ENCODE measurements at regions not wholly inside any gene's neighbourhood (a gene's known extent, or its start where the extent isn't known, plus 50 kb on each side); places are given as distances from the start of the nearest gene placed in this dataset.

DNA sequence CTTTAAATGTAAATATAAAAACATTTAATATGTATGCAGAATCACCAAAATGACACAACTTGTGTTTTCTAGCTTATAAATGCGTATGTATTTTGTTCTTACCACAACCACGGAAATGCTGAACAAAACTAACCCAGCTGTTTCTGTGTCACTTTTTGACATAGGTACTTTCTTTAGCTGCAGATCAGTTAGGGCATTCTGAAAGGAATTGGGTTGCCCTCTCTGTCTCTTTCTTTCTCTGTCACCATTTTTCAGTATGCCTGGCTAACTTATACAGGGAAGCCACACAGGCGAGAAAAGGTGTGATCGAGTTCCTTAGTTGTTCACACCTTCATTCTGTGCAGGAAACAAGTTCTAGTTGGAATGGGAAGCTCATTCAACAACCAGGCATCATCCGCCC, 72.6 kb upstream of the ARGLU1 start (continued):
- TF ChIP-seq, protein P1, sequence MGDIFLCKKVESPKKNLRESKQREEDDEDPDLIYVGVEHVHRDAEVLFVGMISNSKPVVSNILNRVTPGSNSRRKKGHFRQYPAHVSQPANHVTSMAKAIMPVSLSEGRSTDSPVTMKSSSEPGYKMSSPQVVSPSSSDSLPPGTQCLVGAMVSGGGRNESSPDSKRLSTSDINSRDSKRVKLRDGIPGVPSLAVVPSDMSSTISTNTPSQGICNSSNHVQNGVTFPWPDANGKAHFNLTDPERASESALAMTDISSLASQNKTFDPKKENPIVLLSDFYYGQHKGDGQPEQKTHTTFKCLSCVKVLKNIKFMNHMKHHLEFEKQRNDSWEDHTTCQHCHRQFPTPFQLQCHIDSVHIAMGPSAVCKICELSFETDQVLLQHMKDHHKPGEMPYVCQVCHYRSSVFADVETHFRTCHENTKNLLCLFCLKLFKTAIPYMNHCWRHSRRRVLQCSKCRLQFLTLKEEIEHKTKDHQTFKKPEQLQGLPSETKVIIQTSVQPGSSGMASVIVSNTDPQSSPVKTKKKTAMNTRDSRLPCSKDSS (IDR thresholded peaks at IDR 0.05; ENCODE audit: low read depth, partially characterized antibody): no peak
- no peak for TF ChIP-seq SAP30 (IDR thresholded peaks at IDR 0.05; ENCODE audit: borderline replicate concordance, insufficient read depth, low read depth, low read length, poor library complexity, severe bottlenecking)
- TF ChIP-seq MTA3 (IDR thresholded peaks at IDR 0.05; ENCODE audit: borderline replicate concordance): no peak

DNA sequence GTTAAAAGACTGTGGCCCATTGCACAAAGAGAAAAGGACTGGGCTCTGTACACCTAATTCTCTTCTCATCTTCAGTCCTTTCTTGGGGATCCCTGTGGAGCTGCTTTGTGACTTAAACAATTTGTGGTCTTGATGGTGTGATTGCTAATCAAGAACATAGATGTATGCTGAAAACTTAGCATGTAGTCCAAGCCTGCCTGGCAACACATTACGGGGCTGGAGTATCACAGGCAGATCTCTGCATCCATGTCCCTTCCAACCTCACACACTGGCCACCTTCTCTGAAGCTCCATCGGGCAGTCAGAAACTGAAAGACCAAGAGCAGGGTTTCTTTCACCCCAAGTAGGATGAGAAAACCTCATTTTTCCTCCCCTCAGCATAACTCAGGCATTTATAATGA, 69.6 kb upstream of the ARGLU1 start:
- 6% methylated on average over 2 of the region's 2 CpGs for WGBS (ENCODE audit: insufficient coverage, low coverage, missing lambda C conversion rate)

More for the DNA sequence above, 69.6 kb upstream of the ARGLU1 start:
- H4K20me1 ChIP-seq (replicated peaks; ENCODE audit: control insufficient read depth, insufficient read depth, low read length): no peaks in the 10 kb centered on the region
- no TSS peak for BruUV-seq (replicated peaks)
- POLR2A ChIA-PET: interaction anchor here (1.2 kb wide), 1 partner anchor 28 kb away, joined by 3 read pairs; no protein-coding TSS in a partner anchor
- H3K27me3 ChIP-seq (ENCODE audit: control insufficient read depth in 2 of 2, insufficient read depth in 2 of 2, low read length in 2 of 2): no peaks in the 10 kb centered on the region; a peak in 1 of 5 replicates
- DNase-seq (ENCODE audit: extremely low read depth in 1 of 4, low spot score in 3 of 4) (no peak), ATAC-seq (no peak), FAIRE-seq (no peak)
- no peaks in the 10 kb centered on the region for H3K9me1 ChIP-seq (ENCODE audit: control insufficient read depth, insufficient read depth, low read length)
- H3K9me3 ChIP-seq (replicated peaks; ENCODE audit: control insufficient read depth, insufficient read depth, low read depth, low read length): no peaks in the 10 kb centered on the region
- H3K27ac ChIP-seq (ENCODE audit: extremely low read depth, low read depth, low read length): no peak overlapping the region
- H3K4me1 ChIP-seq (replicated peaks in 1 of 2; ENCODE audit: control insufficient read depth in 2 of 2, insufficient read depth in 2 of 2, low read length in 2 of 2): no peaks in the 10 kb centered on the region
- H3K4me3 ChIP-seq: no peak overlapping the region
- H3K4me2 ChIP-seq (ENCODE audit: insufficient read depth, low read length): no peak overlapping the region
- no peak overlapping the region for H2AFZ ChIP-seq (ENCODE audit: low read depth, low read length)
- intact Hi-C loops (cut with micrococcal nuclease): no loop called here
- no peaks in the 10 kb centered on the region for H3K36me3 ChIP-seq (ENCODE audit: control insufficient read depth, insufficient read depth, low read length)
- in situ Hi-C loops (cut with MboI): no loop called here
- H3K79me2 ChIP-seq (ENCODE audit: control insufficient read depth, insufficient read depth, low read length): no peaks in the 10 kb centered on the region
- CTCF ChIA-PET (ENCODE audit: low intra/inter-chr PET ratio): no interaction called here
- no peak overlapping the region for H3K9ac ChIP-seq (ENCODE audit: insufficient read depth in 1 of 2, low read depth in 2 of 2, low read length in 2 of 2)
- TF ChIP-seq OTX1 (CRISPR knock-in tag; IDR thresholded peaks at IDR 0.05) (no peak), RFX5 (IDR thresholded peaks at IDR 0.05; ENCODE audit: low read depth, low read length) (peak; percentile 53; the same call in 1 of the 2 replicates), LARP7 (IDR thresholded peaks at IDR 0.05) (no peak), LCOR (CRISPR knock-in tag; IDR thresholded peaks at IDR 0.05) (no peak), SMARCB1 (IDR thresholded peaks at IDR 0.05; ENCODE audit: insufficient read length, low read depth) (no peak), RB1 (IDR thresholded peaks at IDR 0.05; ENCODE audit: low read depth) (no peak)
- TF ChIP-seq, protein P2, sequence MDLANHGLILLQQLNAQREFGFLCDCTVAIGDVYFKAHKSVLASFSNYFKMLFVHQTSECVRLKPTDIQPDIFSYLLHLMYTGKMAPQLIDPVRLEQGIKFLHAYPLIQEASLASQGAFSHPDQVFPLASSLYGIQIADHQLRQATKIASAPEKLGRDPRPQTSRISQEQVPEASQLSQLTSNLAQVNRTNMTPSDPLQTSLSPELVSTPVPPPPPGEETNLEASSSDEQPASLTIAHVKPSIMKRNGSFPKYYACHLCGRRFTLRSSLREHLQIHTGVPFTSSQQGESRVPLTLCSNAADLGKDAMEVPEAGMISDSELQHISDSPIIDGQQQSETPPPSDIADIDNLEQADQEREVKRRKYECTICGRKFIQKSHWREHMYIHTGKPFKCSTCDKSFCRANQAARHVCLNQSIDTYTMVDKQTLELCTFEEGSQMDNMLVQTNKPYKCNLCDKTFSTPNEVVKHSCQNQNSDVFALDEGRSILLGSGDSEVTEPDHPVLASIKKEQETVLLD (IDR thresholded peaks at IDR 0.05): no peak
- TF ChIP-seq, protein P3, sequence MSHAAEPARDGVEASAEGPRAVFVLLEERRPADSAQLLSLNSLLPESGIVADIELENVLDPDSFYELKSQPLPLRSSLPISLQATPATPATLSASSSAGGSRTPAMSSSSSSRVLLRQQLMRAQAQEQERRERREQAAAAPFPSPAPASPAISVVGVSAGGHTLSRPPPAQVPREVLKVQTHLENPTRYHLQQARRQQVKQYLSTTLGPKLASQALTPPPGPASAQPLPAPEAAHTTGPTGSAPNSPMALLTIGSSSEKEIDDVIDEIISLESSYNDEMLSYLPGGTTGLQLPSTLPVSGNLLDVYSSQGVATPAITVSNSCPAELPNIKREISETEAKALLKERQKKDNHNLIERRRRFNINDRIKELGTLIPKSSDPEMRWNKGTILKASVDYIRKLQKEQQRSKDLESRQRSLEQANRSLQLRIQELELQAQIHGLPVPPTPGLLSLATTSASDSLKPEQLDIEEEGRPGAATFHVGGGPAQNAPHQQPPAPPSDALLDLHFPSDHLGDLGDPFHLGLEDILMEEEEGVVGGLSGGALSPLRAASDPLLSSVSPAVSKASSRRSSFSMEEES (CRISPR knock-in tag; IDR thresholded peaks at IDR 0.05): no peak

Data from K562 (cell line).